ENCODE measurements at regions not wholly inside any gene's neighbourhood (a gene's known extent, or its start where the extent isn't known, plus 50 kb on each side); places are given as distances from the start of the nearest gene placed in this dataset.

GRCh38 chr6:119647309-119647708 lies 297.7 kb upstream of the MAN1A1 start:
- no peaks in the 10 kb centered on the region for H3K36me3 ChIP-seq
- no peak for TF ChIP-seq EP300 (IDR thresholded peaks at IDR 0.05)
- no peak for TF ChIP-seq POLR2AphosphoS5 (IDR thresholded peaks at IDR 0.05)
- no peak for TF ChIP-seq POLR2A (IDR thresholded peaks at IDR 0.05)
- TF ChIP-seq CTCF (IDR thresholded peaks at IDR 0.05), result no peak
- no peaks in the 10 kb centered on the region for H3K27me3 ChIP-seq
- WGBS, 2 donors (ENCODE audit: low coverage in 1 of 2), result 10 to 61% methylated on average over 2 of the region's 2 CpGs
- H3K4me1 ChIP-seq, result no peaks in the 10 kb centered on the region
- no peak for ATAC-seq
- no peak overlapping the region for H3K27ac ChIP-seq
- H3K9me3 ChIP-seq, result no peaks in the 10 kb centered on the region
- H3K4me3 ChIP-seq, result no peak overlapping the region

GRCh38 chr6:119643876-119644275 lies 294.3 kb upstream of the MAN1A1 start:
- Histone ChIP-seq H3K27ac (no peak overlapping the region), H3K27me3 (no peaks in the 10 kb centered on the region), H3K9me3 (no peaks in the 10 kb centered on the region), H3K36me3 (no peaks in the 10 kb centered on the region), H3K4me1 (no peaks in the 10 kb centered on the region), H3K4me3 (no peak overlapping the region)
- 94 to 95% methylated on average over 3 to 7 of the region's 7 CpGs for WGBS, 2 donors (ENCODE audit: low coverage in 1 of 2)
- ATAC-seq, result no peak
- TF ChIP-seq POLR2A (IDR thresholded peaks at IDR 0.05) (no peak), POLR2AphosphoS5 (IDR thresholded peaks at IDR 0.05) (no peak), EP300 (IDR thresholded peaks at IDR 0.05) (no peak), CTCF (IDR thresholded peaks at IDR 0.05) (no peak)

- Histone ChIP-seq H3K36me3 (no peaks in the 10 kb centered on the region), H3K4me1 (no peaks in the 10 kb centered on the region), H3K27ac (no peak overlapping the region), H3K27me3 (no peaks in the 10 kb centered on the region), H3K9me3 (no peaks in the 10 kb centered on the region), H3K4me3 (no peak overlapping the region)
- TF ChIP-seq CTCF (IDR thresholded peaks at IDR 0.05) (no peak), POLR2A (IDR thresholded peaks at IDR 0.05) (no peak), POLR2AphosphoS5 (IDR thresholded peaks at IDR 0.05) (no peak)
- ATAC-seq, result no peak
- 64 to 88% methylated on average over 1 to 3 of the region's 3 CpGs for WGBS, 2 donors (ENCODE audit: low coverage in 1 of 2)
Measured at GRCh38 chr6:119637768-119638167, 288.2 kb upstream of the MAN1A1 start.

GRCh38 chr6:119636060-119636459 lies 286.5 kb upstream of the MAN1A1 start:
- no peak for ATAC-seq
- no peaks in the 10 kb centered on the region for H3K9me3 ChIP-seq
- no peak overlapping the region for H3K27ac ChIP-seq
- no peak for TF ChIP-seq POLR2A (IDR thresholded peaks at IDR 0.05)
- TF ChIP-seq CTCF (IDR thresholded peaks at IDR 0.05), result no peak
- TF ChIP-seq EP300 (IDR thresholded peaks at IDR 0.05), result no peak
- TF ChIP-seq POLR2AphosphoS5 (IDR thresholded peaks at IDR 0.05), result no peak
- no peaks in the 10 kb centered on the region for H3K36me3 ChIP-seq
- 64 to 71% methylated on average over 2 of the region's 2 CpGs for WGBS, 2 donors (ENCODE audit: low coverage in 1 of 2)
- no peak overlapping the region for H3K4me3 ChIP-seq
- H3K4me1 ChIP-seq, result no peaks in the 10 kb centered on the region
- no peaks in the 10 kb centered on the region for H3K27me3 ChIP-seq

GRCh38 chr6:119633461-119633860 lies 283.9 kb upstream of the MAN1A1 start:
- no peaks in the 10 kb centered on the region for H3K36me3 ChIP-seq
- H3K9me3 ChIP-seq, result no peaks in the 10 kb centered on the region
- H3K27me3 ChIP-seq, result no peaks in the 10 kb centered on the region
- WGBS, 2 donors (ENCODE audit: low coverage in 1 of 2), result 71 to 87% methylated on average over 3 of the region's 3 CpGs
- ATAC-seq, result no peak
- no peak overlapping the region for H3K27ac ChIP-seq
- no peaks in the 10 kb centered on the region for H3K4me1 ChIP-seq
- TF ChIP-seq EP300 (IDR thresholded peaks at IDR 0.05) (no peak), POLR2AphosphoS5 (IDR thresholded peaks at IDR 0.05) (no peak), POLR2A (IDR thresholded peaks at IDR 0.05) (no peak)
- H3K4me3 ChIP-seq, result no peak overlapping the region

Measured in gastroesophageal sphincter (tissue), 4 donors.